ENCODE measurements at regions not wholly inside any gene's neighbourhood (a gene's known extent, or its start where the extent isn't known, plus 50 kb on each side); places are given as distances from the start of the nearest gene placed in this dataset.
"Not testable (repeated sequence)": the region's sequence is repeated elsewhere in the genome, so short reads cannot be mapped to it uniquely, and the experiment has no call there.

DNA sequence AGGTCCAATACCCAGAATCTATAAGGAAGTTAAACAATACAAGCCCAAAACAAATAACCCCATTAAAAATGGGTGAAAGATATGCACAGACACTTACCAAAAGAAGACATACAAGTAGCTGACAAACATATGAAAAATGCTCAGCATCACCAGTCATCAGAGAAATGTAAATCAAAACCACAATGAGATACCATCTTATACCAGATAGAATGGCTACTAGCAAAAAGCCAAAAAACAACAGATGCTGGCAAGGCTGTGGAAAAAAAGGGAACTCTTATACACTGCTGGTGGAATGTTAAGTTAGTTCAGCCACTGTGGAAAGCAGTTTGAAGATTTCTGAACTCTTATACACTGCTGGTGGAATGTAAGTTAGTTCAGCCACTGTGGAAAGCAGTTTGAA, 331.1 kb downstream of the KIF20B start:
- no peak for DNase-seq

DNA sequence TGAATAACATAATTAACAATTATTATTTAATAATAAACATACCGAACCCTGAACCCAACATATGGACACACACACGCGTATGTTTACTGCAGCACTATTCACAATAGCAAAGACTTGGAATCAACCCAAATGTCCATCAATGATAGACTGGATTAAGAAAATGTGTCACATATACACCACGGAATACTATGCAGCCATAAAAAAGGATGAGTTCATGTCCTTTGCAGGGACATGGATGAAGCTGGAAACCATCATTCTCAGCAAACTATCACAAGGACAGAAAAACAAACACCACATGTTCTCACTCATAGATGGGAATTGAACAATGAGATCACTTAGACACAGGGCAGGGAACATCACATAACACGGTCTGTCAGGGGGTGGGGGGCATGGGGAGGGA, 333.5 kb downstream of the KIF20B start:
- not testable (repeated sequence) for DNase-seq

DNA sequence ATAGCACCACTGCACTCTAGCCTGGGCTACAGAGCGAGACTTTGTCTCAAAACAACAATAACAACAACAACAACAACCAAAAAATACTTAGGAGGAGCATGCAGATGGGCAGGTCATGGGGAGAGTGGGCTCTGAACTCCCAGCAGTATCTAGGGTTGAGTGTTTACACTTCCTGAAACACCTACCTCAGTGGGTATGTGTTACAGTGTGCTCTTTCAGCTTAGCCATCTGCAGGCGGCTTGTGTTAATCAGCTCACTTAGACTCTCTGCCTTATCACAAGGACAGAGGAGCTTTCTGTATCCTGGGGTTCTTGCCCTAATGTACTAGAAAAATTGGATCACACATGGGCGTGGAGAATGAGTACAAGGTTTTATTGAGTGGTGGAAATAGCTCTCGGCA, 340.2 kb downstream of the KIF20B start:
- no peak for DNase-seq

DNA sequence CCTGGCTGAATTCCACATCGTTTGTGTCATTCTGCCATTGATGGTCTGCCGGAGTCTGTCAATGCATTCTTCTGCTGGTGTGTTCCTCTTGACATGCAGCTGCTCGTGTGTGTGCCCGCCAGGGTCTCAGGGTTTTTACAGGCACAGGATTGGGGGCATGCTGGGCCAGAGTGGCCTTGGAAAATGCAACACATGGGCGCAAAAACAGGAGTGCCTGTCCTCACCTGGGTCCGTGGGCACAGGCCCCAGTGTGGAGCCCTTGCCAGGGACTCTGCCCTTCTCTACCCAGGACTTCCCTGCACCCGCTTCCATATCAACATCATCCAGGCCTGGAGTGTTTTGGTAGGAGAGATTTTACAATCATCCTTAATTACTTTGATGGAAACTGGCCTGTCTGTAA, 340.7 kb downstream of the KIF20B start:
- no peak for DNase-seq

DNA sequence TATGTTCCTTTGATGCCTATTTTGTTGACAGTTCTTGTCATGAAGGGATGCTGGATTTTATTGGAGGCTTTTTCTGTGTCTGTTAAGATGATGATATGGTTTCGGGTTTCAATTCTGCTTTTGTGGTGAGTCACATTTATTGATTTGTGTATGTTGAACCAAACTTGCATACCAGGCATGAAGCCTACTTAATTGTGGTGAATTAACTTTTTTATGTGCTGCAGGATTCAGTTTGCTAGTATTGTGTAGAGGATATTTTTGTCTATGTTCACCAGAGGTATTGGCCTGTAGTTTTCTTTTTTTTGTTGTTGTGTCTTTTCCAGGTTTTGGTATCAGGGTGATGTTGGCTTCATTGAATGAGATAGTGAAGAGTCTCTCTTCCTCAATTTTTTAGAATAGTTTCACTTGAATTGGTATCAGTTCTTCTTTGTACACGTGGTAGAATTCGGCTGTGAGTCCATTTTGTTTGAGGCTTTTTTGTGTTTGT, 345.9 kb downstream of the KIF20B start:
- no peak for DNase-seq

DNA sequence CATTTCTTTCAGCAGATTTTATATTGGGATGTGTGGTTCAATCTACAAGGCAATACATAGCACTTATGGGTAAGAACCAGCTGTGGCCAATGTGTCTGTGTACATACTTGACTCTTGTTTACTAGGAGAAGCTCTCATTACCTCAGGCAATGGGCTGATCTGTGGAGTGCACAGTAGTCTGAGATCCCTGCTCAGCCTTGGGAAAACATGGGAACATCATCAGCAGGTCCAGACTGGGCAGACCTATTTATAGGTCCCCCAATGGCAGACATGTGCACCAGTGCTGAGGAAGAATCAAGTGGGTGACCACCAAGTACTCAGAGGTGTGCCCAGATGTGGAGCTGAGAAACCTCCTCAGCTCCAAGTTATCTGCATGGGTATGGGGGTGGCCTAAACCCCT, 349.7 kb downstream of the KIF20B start:
- DNase-seq: no peak

DNA sequence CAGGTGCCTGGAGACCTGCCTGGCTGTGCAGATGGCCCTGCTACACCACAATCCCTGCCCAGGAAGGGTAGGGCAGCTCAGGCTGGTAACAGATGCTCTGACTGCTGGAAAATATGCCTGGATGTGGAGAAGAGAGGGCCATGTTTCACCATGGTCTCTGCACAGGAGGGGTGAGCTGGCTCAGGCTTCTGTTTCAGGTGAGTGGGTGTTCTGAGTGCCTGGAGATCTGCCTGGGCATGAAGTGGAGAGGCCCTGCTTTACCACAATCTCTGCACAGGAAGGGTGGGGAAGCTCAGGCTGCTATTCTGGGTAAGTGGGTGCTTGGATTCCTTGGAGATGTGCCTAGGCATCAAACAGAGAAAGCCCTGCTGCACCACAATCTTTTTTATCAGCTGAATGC, 350.1 kb downstream of the KIF20B start:
- DNase-seq: no peak

DNA sequence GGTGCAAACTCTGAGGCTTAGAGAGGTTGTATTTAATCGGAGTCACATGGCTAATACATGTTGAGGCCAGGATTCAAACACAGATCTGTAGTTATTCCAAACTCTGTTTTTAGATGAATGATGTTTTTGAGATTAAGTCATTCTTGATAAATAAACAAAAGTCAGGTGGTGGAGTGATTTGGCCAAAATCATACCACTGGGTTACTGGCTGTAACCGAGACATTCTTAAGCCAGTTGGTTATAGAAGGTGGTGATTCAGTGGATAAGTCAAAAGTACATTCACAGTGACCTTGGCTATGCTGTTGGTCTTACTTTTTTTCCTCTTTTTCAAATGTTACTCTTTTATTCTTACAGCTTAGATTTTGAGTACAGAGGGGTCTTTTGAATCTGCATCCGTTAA, 361.4 kb downstream of the KIF20B start:
- DNase-seq: no peak

DNA sequence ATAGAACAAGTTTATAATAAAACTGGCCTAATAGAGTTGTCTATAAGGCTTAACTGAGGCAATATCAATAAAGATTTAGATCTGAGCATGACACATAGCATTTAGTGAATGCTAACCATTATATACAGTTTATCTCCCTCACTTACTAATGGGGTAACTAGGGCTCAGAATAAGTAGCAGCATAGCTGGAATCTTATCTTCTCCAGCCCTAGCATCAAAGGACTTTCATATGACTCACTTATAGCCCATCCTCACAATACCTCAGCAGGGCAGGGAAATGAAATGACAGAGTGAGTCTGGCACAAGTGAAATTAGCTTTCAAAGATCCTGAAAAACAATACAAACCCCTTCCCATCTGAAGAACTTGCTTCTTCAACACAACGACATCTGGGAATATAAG, 362.9 kb downstream of the KIF20B start:
- no peak for DNase-seq

DNA sequence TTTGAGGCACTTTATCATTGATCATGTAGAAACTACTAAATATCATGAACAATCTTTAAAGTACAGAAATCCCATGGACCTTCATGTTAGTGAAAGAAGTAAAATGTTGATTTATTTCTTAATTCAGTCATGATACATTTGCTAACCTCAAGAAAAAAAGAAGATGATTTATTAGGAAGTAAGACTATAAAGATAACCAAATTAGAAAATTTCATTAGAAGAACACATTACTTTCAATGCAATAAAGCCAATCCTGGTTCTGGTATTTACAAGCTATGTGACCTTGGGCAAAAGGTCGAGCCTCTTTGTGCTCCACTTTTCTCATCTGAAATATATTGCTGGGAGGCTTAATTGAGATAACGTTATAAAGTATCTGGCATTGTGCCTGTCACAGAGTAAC, 365.0 kb downstream of the KIF20B start:
- DNase-seq: no peak

DNA sequence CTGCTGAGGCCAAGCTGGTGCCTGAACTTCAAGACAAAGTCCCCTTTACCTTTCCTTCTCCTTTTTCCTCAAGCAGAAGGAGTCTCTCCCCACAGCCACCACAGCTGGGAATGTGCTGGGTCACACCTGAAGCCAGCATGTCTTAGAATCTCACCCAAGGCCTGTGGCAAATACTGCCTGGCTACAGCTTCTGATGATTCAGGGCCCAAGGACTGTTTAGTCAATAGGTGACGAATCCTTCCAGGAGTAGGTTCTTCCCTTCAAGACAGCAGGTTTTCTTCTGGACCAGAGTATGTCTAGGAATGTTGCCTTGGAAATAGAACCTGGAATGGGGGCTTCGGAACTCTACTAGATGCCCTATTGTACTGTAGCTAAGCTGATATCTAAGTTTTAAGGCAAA, 374.6 kb downstream of the KIF20B start:
- no peak for DNase-seq

DNA sequence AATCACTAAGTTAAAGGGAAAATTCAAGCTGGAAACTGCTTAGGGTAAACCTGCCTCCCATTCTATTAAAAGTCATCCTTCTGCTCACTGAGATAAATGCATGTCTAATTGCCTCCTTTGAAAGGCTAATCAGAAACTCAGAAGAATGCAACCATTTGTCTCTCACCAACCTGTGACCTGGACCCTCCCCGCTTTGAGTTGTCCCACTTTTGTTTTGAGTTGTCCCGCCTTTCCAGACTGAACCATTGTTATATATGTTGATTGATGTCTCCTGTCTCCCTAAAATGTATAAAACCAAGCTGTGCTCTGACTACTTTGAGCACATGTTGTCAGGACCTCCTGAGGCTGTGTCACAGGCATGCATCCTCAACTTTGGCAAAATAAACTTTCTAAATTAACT, 378.4 kb downstream of the KIF20B start:
- DNase-seq: no peak

DNA sequence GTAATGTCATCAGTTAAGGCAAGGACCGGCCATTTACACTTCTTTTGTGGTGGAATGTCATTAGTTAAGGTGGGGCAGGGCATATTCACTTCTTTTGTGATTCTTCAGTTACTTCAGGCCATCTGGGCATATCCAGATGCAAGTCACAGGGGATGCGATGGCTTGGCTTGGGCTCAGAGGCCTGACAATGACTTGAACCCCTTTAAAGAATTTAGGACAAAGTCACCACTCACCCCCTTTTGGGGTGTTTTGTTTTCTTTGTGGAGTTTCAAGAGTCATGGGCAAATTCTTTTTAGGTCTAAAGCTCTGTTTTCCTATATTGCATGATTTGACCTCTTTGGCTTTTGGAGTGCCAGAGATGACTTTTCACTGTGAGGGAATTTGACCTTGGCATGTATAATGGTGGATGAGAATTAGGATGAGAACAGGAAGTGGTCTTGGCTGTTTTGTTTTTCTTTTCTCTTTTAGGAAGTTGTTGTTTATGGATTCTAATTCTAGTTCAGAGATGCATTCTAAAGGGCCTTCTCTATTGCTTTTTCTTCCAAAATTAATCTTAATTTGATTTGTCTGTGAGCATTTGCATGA, 385.3 kb downstream of the KIF20B start:
- not testable (repeated sequence) for DNase-seq

DNA sequence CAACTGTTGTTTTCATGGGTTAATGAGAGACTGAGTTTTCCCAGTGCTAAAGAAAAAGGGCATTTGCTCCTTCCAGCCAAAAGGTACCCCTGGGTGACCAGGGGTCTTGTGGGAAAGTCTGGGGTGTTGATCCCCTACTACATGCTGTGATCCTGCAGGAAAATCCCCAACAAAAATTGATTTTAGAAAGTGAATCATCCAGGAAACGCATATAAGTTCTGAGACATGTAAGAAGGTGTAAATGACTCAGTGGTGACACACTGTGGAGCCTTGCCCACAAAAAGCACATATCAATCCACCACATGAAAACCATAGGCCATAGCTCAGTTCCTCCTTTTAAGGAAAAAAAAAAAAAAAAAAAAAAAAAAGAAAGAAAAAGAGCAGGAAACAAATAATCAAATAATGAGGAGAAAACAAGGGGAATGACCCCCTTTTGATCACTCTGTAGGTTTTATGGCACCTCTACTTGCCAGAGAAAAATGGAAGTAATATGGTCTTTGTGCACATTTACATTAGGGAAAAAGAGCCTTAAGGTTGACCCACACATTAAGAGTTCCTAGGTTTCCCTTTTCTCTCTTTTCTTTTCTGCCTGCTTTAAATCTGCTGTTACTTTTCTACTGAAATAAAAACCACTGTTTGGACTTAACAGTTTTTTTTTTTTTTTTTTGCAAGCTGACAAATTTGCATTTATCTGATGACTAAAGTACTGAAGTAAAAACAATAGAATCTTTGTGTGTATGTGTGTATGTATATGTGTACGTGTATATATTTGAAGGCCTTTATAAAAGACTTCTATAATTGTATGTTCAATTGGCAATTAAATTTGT, 386.0 kb downstream of the KIF20B start:
- DNase-seq: no peak

DNA sequence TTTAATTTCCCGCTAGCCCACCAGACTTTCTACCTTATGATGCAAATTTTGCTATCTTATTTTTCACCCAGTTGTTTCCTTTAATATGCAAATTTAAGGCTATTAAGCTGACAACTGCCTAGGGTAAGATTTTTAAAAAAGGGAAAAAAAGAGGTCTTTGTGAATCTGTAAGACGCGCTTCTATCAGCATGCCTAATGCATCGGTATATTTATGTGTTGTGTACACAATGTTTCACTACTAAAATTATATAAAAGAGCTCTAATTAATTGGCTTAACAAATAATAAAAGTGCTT, 386.6 kb downstream of the KIF20B start:
- no peak for DNase-seq

DNA sequence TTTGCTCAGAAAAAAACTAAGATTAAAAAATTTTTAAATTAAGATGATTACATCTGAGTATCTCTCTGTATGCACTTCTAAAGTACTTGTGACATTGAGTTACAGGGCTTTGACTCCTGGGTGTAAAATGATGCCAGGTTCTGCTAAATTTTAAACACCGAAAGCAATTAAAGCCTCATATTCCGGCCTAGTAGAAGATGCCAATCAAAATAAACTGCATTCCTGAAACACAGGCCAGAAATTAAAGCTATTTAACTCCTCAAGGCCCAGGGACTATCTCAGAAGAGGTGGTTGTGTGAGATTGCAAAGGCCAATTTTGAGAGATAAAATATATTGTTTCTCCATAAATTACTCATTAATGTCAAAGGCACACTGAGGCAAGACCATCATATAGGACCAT, 388.3 kb downstream of the KIF20B start:
- no peak for DNase-seq

DNA sequence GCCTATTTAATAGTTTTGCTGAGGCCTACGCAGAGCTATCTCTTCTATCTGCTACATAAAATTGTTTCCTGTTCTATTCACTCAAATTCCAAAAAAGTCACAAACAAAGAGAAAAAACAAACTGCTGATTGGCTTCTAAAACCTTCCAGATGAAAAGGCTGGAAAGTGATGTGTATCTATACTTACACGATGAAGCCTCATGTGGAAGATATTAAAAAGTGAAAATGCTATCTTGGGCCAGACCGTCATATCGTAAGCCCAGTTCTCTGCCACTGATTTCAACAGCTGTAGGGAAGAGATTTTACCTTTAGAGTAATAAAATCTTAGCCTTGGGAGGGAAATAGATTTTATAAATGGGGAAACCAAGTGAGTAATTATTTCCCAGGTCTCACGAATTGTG, 394.8 kb downstream of the KIF20B start:
- DNase-seq: no peak

DNA sequence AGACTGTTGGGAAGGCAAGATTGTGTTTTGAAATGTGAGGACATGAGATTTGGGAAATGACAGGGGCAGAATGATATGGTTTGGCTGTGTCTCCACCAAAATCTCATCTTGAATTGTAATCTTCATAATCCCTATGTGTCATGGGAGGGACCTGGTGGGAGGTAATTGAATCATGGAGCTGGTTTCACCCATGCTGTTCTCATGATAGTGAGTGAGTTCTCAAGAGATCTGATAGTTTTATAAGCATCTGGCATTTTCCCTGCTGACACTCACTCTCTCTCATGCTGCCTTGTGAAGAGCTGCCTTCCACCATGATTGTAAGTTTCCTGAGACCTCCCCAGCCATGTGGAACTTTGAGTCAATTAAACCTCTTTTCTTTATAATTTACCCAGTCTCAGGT, 406.2 kb downstream of the KIF20B start:
- DNase-seq: not testable (repeated sequence)

DNA sequence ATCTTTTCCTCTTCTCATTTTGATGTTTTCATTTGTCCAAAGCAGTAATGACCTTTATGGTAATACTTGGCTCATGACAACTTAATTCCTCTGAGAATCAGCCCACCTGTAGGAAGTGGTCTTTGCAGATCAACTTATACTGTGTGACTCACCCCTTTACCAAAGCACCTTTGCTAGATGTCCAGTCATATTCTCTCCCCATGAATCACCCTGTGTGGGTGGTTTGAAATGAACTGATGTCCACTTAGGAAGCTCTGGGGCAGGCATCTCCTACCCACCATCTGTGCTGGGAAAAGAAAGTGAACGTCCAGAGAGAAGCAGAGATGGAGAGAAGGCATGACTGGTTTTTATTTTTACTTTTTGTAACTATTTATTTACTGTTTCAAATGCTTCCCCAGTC, 410.3 kb downstream of the KIF20B start:
- DNase-seq: no peak

DNA sequence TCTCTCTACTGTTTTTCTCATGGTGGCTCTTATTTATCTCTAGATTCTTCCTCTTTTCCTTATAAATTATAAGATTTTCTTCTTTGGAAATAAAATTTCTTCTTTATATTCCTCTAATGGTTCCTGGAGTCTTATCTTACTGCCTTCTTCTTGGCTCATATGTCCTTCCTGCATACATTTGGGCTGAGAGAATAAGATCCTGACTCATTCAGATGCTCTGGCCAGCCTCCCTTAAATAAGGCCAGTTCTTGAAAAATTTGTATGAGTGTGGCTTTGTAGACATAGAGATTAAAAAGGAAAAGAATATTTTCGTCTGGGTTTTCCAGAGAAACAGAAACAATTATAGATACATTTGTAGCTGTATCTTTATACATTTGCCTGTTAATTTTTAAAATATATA, 411.3 kb downstream of the KIF20B start:
- no peak for DNase-seq

DNA sequence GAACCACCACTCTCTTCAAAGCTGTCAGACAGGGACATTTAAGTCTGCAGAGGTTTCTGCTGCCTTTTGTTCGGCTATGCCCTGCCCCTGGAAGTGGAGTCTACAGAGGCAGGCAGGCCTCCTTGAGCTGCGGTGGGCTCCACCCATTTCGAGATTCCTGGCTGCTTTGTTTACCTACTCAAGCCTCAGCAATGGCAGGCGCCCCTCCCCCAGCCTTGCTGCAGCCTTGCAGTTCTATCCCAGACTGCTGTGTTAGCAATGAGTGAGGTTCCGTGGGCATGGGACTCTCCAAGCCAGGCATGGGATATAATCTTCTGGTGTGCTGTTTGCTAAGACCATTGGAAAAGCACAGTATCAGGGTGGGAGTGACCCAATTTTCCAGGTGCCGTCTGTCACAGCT, 417.2 kb downstream of the KIF20B start:
- not testable (repeated sequence) for DNase-seq

DNA sequence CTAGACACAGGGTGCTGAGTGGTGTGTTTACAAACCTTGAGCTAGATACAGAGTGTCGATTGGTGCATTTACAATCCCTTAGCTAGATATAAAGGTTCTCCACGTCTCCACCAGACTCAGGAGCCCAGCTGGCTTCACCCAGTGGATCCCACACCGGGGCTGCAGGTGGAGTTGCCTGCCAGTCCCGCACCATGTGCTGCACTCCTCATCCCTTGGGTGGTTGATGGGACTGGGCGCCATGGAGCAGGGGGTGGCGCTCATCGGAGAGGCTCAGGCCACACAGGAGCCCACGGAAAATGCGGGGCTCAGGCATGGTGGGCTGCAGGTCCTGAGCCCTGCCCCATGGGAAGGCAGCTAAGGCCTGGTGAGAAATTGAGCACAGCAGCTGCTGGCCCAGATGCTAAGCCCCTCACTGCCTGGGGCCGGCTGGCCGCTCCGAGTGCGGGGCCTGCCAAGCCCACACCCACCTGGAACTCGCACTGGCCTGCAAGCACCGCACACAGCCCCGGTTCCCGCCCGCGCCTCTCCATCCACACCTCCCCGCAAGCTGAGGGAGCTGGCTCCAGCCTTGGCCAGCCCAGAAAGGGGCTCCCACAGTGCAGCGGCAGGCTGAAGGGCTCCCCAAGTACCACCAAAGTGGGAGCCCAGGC, 418.4 kb downstream of the KIF20B start:
- not testable (repeated sequence) for DNase-seq

DNA sequence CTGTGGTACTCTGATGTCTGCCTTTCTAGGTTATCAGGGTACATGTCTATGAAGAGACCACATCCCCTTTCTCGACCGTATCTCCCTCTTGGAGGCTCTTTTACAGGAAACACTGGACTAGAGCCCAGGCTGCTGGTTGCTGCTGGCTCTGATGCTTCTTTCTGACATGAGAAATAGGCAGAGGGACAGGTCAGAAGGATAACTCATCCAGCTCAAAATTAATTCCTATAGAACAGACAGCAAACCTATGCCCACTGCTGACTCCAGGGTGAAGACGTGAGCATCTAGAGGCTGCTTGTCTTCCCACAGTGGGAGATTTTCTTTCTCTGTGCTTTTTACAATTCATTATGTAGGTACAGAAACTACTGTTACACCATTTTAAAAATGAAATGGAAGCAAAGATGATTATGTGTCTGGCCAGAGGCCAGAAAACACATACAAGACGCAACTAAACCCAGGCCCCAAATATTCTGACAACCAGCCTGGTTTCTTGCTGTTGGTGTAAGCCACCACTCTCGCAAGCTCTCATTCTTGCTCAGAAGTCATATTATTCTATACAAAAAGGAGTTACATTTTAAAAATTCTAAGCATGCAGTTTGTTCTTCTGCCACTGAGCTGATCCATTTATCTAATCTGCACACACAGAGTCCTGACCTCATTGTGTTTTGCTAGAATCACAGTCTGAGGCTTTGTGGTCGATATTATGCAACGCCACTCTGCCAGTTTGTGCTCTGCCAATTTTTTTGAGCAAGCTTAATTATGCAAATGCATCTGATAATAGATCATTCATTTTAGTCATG, 424.3 kb downstream of the KIF20B start:
- no peak for DNase-seq

DNA sequence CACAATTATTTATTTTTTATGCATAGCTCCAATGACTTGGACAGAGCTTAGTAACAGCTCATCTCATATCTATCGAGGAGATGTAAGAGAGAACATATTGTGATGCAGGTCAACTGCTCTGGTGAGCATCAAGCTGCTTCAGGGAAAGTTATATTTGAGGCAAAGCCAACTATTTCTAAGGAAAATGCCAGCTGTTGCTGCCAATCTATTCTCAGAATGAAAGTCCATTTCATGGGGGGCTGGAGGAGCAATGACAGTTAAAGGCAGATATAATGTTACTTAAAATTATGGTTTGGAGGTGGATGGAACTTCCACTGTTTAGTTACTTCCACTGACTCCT, 424.8 kb downstream of the KIF20B start:
- no peak for DNase-seq
